ENCODE measurements at regions not wholly inside any gene's neighbourhood (a gene's known extent, or its start where the extent isn't known, plus 50 kb on each side); places are given as distances from the start of the nearest gene placed in this dataset.

- TF ChIP-seq CTCF (conservative IDR thresholded peaks at IDR 0.05; ENCODE audit: low read depth, low read length) (no peak), EZH2phosphoT487 (IDR thresholded peaks at IDR 0.05; ENCODE audit: borderline replicate concordance, low read length) (no peak), EZH2 (IDR thresholded peaks at IDR 0.05; ENCODE audit: low read length, unreplicated experiment) (no peak)
These were observed 276.3 kb upstream of the FAR2 start for GRCh38 chr12:28872654-28873268.

Measured in PC-3 (cell line).